CD4-positive, alpha-beta T cell treated with Interleukin-21 for 1 hour (primary cell): ENCODE measurements at regions not wholly inside any gene's neighbourhood (a gene's known extent, or its start where the extent isn't known, plus 50 kb on each side); places are given as distances from the start of the nearest gene placed in this dataset.
"Not testable (repeated sequence)": the region's sequence is repeated elsewhere in the genome, so short reads cannot be mapped to it uniquely, and the experiment has no call there.

Source experiments
- DNase-seq: peaks from one replicate; pipeline ENCODE4 v3.0.0-alpha.2; 2020

- no peak for DNase-seq
Measured at GRCh38 chr18:78792094-78792493, 187.5 kb upstream of the SALL3 start.

GRCh38 chr18:78792736-78793135 lies 186.9 kb upstream of the SALL3 start:
- DNase-seq = no peak

DNA sequence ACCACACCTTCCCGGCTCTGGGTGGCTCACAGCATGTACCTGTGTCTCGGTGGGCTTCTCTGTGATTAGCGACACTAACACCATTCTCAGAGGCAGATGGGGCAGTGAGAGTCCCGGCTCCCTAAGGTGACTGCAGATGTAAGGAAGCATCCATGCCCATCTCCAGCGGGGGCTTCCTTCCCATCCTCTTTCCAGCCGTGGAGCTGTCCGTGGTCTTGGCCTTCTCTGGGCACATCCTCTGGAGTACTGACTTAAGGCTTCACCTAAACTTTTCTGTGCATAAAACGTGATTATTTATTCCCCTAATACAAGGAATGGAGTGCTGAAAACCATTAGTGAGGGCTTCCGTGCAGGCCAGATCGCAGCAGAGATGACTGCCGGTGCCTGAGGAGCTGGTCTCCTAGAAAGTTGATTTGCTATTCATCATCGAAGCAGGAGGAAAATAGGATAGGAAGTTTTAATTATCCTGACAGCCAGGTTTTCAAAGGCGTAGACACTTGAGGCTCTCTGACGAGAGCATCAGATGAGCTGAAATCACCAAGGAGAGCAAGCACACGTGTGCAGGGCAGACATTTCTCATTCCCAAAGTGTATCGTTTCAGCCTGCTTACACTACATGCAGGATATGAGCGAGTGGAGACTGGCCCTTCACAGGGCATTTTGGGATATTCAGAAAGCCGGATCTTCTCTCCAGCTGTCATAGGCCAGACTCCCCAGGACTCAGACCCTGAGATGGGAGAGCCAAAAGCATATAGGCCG lies 186.1 kb upstream of the SALL3 start:
- DNase-seq = no peak

- DNase-seq = no peak
Measured at GRCh38 chr18:78794071-78794430, 185.6 kb upstream of the SALL3 start.

DNA sequence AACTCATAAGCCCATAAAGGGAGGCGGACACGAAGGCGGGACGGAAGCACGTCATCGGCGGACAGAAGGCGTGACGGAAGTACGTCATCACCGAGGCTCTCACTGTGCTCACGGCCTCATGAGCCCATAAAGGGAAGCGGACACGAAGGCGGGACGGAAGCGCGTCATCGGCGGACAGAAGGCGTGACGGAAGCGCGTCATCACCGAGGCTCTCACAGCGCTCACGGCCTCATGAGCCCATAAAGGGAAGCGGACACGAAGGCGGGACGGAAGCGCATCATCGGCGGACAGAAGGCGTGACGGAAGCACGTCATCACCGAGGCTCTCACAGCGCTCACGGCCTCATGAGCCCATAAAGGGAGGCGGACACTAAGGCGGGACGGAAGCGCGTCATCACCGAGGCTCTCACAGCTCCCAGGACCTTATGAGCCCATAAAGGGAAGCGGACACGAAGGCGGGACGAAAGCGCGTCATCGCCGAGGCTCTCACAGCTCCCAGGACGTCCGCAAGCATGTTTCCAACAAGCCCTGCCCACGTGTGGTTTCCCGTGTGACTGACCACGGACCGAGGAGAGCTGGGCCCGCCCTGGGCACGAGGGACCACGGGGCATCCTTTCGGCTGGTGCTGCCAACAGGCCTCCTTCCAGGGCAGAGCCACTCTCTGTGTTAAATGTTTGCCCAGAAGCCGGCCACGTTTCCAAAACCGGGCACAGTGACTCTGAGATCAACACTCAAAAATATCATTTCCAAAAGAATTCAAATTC lies 182.7 kb upstream of the SALL3 start:
- DNase-seq = no peak

GRCh38 chr18:78797499-78797898 lies 182.1 kb upstream of the SALL3 start:
- no peak for DNase-seq

GRCh38 chr18:78798402-78799175 lies 181.0 kb upstream of the SALL3 start:
- DNase-seq = no peak

DNA sequence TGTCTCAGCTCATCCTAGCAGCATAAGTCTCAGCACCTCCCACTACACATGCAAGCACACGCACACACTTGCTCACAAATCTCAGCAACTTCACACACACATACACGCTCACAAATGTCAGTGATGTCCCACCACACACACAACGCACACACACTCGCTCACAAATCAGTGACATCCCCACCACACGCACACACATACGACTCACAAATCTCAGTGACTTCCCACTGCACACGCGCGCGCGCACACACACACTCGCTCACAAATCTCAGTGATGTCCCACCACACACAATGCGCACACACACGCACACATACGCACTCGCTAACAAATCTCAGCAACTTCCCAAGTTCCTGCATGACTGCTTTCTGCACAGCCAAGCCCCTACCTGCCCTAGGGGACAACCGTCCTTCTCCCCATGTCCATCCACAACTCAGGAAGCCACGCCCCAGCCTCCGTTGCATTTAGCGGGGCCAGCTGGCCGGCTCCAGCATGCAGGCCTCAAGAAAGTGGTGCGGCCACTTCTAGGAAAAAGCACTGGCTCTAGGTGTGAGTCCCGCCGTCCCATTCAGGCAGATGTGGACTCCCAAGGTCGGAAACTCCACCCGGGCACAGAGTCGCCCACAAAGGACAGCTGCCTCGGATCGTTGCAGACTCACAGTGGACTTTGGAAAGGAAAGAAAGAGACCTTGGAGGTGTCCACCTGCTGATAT lies 180.1 kb upstream of the SALL3 start:
- no peak for DNase-seq

DNA sequence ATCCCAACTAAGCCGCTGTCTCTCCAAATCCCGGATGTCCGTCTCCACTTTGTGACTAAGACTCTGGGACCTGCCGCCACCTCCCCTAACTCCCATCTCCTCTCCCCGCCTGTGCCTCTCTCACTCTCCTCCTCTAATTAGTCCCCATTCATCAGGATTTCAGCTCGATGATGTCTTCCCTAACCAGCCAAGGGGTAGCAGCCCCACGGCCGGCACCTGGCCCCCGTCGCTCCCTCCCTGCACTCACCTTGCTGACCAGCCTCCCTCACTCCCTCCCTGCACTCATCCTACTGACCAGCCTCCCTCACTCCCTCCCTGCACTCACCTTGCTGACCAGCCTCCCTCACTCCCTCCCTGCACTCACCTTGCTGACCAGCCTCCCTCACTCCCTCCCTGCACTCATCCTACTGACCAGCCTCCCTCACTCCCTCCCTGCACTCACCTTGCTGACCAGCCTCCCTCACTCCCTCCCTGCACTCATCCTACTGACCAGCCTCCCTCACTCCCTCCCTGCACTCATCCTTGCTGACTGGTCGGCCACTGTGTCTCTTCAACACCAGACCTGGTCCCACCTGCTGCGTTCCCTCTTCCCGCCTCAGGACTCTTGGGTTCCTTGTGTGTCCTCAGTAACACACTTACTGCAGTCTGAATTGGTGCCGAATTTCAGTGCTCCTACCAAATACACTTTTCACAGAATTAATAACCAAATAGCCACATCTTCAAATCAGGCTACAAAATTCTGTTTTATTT lies 179.3 kb upstream of the SALL3 start:
- DNase-seq = not testable (repeated sequence)

- no peak for DNase-seq
Measured at GRCh38 chr18:78801011-78801410, 178.6 kb upstream of the SALL3 start.

GRCh38 chr18:78803104-78803503 lies 176.5 kb upstream of the SALL3 start:
- no peak for DNase-seq

DNA sequence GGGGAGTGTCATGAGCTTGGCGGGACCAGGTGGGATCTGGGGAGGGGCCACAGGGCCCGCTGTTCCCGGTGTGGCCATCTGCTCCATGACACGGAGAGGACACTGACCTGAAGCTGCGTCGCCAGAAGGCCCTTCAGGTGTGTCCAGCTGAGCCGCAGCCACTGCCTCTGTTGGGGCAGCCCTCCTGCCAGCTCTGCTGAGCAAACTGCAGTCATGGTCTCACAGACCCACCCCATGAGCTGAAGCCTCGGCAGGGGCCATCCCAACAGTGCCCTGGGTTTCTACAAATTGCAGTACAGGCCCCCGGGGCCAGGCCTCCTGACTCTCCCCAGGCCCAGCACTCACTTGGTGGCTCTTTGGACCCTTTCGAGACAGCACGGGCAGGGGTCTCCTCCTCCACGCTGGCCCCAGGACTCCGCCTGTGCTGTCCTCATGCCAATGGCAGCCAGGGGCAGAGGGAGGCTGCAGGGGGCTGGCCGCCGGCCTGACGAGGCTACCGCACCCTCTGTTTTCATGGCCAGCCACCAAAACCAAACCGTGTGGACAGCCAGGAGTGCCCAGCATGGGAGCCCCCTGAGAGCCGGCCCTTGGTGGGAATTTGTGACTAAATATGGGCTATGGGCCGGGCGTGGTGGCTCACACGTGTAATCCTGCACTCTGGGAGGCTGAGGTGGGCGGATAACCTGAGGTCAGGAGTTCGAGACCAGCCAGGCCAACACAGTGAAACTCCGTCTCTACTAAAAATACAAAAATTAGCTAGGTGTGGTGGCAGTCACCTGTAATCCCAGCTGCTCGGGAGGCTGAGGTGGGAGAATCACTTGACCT lies 175.2 kb upstream of the SALL3 start:
- DNase-seq = no peak

DNA sequence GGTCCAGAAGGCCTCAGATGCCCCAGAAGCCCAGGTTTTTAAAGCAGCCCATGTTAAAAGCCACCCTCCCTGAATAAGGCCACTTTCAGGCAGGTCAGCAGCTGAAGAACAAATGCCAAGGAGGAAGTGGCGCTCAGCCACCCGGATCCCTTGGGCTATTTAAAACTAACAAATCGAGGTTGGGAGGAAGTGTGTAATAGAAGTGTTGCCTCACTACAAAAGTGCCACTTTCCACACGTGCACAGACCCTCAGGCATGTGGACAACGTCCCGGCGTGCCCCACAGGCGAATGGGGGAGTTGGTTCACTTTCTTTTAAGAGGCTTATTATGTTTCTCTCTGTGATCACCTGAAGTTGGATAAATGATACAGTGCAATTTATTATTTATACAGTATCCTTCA lies 173.8 kb upstream of the SALL3 start:
- DNase-seq = no peak

DNA sequence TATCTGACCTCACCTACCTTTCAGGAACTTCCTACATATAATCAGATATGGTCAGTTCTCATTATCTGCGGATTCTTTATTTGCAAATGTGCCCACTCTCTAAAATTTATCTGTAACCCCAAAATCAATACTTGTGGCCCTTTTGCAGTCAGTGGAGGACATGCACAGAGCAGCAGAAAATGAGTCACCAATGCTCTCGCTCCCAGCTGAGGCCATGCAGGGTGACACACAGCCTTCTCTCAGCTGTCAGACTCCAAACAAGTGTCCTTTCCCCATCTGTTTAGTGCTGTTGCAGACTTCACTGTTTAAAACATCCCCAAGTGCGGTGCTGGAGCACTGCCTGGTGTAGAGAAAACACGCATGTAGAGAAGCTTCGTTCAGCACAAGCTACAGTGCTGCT lies 171.9 kb upstream of the SALL3 start:
- DNase-seq = no peak

DNA sequence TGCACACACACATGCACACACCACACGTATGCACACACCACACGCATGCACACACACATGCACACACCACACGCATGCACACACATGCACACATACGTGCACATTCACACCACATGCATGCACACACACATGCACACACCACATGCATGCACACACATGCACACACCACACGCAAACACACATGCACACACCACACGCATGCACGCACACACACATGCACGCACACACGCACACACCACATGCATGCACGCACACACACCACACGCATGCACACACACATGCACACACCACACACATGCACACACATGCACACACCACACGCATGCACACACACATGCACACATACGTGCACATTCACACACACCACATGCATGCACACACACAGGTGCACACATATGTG lies 169.8 kb upstream of the SALL3 start:
- DNase-seq = no peak

GRCh38 chr18:78810706-78811105 lies 168.9 kb upstream of the SALL3 start:
- DNase-seq = no peak

GRCh38 chr18:78812067-78812466 lies 167.6 kb upstream of the SALL3 start:
- no peak for DNase-seq

DNA sequence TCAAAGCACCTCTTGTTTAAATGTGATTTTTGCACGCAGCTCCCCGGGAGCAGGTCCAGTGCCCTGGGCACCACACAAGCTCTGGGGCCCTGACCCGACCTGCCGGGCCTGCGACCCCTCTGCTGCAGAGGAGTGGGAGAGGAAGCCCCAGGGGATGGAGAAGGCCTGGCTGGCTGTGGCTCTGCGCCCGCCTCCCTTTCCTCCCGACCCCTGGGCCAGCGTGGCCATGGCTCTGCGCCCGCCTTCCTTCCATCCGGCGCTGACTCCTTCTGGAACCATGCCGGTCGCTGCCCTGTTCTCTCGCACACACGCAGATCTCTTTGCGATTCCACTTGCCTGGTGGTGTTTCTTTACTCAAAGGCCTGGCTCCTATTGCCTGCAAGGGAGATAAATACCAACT lies 166.5 kb upstream of the SALL3 start:
- DNase-seq = no peak

GRCh38 chr18:78813936-78814710 lies 165.5 kb upstream of the SALL3 start:
- DNase-seq = no peak

DNA sequence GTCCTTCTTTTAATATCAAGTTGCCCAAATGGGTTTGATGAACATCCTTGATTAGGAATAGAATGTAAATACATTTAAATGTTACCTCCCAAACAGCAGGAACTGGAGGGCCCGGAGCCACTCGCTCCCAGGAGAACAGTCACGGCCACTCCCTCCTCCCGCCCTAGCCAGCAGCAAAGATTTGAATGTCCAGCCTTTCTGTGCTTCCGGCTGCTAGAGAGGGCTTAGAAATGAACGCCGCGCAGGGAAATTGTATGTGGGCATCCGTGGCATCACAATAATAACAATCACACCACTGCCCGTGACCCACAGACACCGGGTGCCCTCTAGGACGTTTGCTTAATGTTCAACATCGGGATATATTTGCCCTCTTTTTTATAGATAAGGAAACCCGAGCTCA lies 164.9 kb upstream of the SALL3 start:
- no peak for DNase-seq

GRCh38 chr18:78816114-78816513 lies 163.5 kb upstream of the SALL3 start:
- no peak for DNase-seq
